GM12864 (cell line): ENCODE measurements at regions not wholly inside any gene's neighbourhood (a gene's known extent, or its start where the extent isn't known, plus 50 kb on each side); places are given as distances from the start of the nearest gene placed in this dataset.

Source experiments
- DNase-seq: peaks from one replicate; pipeline ENCODE4 v3.0.0-alpha.2; 2011; ENCODE audit warnings: low read depth
- H3K4me3 ChIP-seq: 2 replicates; pipeline ENCODE4 v1.5.1; 2011; ENCODE audit warnings: mild to moderate bottlenecking, low read depth, low read length, control low read depth
- TF ChIP-seq, protein P1 (sequence below): IDR thresholded peaks from 2 replicates; pipeline ENCODE4 v1.5.1; 2011; ENCODE audit warnings: low read depth, mild to moderate bottlenecking, moderate library complexity, low read length, control low read depth, inconsistent platforms; ENCODE audit errors: missing control alignments

DNA sequence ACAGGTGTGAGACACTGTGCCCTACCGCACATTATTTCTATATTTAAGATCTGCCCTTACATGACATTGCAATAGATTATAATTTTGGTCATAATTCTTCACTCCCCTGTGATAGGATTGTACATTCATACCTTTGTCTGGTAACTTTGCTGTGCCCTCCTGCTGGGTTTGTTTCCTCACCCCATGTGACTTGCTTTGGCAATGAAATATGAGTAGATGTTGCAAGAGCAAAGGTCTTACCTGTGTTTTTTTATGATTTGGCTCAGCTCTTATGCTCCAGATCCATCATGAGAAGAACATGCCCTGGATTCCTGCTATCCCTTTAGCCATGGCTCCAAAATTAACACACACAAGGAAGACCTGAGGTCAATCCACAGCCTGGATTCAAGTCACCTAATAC is 137.7 kb upstream of the EOMES start:
- TF ChIP-seq, protein P1, sequence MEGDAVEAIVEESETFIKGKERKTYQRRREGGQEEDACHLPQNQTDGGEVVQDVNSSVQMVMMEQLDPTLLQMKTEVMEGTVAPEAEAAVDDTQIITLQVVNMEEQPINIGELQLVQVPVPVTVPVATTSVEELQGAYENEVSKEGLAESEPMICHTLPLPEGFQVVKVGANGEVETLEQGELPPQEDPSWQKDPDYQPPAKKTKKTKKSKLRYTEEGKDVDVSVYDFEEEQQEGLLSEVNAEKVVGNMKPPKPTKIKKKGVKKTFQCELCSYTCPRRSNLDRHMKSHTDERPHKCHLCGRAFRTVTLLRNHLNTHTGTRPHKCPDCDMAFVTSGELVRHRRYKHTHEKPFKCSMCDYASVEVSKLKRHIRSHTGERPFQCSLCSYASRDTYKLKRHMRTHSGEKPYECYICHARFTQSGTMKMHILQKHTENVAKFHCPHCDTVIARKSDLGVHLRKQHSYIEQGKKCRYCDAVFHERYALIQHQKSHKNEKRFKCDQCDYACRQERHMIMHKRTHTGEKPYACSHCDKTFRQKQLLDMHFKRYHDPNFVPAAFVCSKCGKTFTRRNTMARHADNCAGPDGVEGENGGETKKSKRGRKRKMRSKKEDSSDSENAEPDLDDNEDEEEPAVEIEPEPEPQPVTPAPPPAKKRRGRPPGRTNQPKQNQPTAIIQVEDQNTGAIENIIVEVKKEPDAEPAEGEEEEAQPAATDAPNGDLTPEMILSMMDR = no peak
- no peak overlapping the region for H3K4me3 ChIP-seq
- no peak for DNase-seq

DNA sequence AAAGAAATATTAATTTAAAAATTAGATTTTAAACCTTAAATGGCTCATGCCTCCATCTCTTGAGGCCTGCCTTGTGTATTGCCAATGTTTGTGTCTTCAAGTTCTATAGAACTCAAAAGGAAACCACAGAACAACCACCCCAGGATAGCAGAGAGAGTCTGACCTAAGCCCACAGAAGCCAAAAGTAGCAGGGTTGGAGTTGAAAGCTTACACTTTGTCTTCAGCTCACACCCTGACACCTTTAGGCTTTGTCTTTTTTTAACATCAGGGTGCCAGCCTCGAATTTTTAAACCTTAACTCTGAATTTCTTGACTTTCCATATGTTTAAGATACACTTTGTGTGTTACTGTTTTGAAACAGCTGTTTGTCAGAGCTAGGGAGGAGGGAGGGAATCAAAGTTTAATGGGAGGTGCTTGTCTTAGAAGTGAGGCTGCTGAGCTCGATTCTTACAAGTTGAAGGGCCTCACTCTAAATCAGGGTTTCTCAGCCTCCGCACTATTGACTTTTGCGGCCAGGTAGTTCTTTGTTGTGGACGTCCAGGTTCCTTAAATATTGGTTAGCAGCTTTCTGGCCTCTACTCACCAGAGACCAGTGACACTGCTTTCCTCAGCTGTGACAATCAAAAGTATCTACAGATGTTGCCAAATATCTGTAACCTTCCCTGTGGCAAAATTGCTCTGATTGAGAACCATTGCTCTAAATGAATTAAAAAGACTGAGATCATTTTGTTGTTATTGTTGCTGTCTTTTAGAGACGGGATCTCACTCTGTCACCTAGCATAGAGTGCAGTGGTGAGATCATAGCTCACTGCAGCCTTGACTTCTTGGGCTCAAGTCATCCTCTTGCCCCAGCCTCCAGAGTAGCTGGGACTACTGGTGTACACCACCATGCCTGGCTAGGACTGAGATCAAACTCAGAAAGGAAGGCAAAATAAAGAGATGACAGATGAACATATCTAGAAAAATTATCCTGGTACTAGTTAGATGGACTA is 139.2 kb upstream of the EOMES start:
- no peak for DNase-seq
- H3K4me3 ChIP-seq = no peak overlapping the region
- TF ChIP-seq, protein P1 = no peak

DNA sequence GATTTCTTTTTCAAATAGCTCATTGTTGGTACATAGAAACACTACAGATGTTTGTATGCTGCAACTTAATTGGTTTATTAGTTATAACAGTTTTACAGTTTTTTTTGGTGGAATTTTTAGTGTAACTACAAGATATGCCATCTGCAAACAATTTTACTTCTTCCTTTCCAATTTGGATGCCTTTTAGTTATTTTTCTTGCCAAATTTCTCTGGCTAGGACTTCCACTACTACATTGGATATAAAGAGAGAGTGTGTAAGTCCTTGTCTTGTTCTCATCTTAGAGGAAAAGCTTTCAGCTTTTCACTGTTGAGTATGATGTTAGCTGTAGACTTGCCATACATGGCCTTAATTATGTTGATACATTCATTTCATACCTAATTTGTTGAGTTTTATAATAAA is 143.6 kb upstream of the EOMES start:
- H3K4me3 ChIP-seq = no peak overlapping the region
- DNase-seq = no peak
- TF ChIP-seq, protein P1 = no peak

DNA sequence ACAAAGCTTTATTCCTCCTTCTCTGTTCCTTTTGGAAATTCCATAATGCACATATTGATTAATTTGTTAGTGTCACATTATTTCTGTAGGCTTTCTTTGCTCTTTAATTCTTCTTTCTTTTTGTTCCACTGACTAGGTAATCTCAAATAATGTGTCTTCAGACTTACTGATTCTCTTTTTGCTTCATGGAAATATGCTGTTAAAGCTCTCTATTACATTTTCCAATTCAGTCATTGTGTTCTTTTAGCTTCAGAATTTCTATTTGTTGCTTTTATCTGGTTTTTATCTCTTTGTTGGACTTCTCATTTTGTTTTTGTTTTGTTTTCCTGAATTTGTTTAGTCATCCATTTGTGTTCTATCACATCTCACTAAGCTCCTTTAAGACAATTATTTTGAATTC is 147.0 kb upstream of the EOMES start:
- H3K4me3 ChIP-seq = no peak overlapping the region
- no peak for DNase-seq
- TF ChIP-seq, protein P1 = no peak

DNA sequence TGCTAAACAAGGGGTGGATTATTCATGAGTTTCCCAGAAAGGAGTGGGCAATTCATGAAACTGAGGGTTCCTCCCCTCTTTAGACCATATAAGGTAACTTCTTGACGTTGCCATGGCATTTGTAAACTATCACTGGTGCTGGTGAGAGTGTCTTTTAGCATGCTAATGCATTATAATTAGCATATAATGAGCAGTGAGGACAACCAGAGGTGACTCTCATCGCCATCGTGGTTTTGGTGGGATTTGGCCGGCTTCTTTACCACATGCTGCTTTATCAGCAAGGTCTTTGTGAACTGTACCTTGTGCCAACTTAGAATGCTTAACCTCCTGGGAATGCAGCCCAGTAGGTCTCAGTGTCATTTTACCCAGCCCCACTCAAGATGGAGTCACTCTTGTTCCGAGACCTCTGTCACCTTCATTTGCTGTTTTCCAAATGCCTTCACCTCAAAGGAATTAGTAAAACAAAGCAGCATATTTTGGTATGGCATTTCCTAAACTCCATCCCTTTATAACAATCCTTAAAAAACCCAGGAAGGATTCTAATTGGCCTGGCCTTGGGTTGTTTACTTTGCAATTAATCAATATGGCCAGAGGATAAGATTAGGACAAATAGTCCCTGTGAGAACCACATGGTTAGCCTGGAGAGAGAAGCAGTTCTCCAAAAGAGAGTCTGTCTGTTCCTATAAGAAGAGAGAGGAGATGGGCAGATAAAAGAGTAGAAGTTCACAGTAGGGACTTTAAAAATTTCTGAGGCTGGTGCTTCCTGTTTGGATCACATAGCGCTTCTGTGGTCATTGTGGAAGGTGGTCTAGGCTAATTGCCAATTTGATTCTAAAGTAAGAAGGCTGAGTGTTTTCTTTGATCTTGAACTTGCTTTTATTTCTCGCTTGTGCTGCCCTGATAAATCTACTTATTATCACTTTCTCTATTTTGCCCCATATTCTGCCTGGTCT is 155.2 kb upstream of the EOMES start:
- no peak overlapping the region for H3K4me3 ChIP-seq
- no peak for DNase-seq

DNA sequence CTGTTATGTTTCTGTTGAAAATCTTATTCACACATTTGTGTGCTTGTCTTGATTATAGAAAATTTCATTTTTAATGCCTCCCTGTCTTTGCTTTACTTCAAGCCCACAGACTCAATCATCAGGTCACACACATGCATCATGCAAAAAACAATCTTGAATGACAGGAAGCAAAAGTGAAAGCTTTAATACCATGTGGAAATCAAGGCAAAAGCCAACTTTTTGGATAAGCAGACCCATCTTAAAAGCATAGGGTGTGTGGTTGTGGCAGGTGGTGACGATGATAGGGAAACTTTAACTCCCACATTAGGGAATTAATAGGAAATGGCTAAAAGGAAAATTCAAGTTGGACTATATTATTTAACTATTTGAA is 155.9 kb upstream of the EOMES start:
- TF ChIP-seq, protein P1 = no peak
- DNase-seq = no peak
- no peak overlapping the region for H3K4me3 ChIP-seq

More for the DNA sequence above, 155.2 kb upstream of the EOMES start:
- TF ChIP-seq, protein P1 = no peak
